GM21737 (cell line): ENCODE measurements at regions not wholly inside any gene's neighbourhood (a gene's known extent, or its start where the extent isn't known, plus 50 kb on each side); places are given as distances from the start of the nearest gene placed in this dataset.

Source experiments
- ATAC-seq: cut with Tn5 transposase; IDR thresholded peaks from one replicate; pipeline ENCODE4 v1.9.1; 2021; ENCODE audit warnings: mild to moderate bottlenecking, moderate library complexity; ENCODE audit not compliant: unreplicated experiment

- no peak for ATAC-seq
Observed at GRCh38 chr7:10083766-10084165, 889.9 kb upstream of the PHF14 start.

- no peak for ATAC-seq
Observed at GRCh38 chr7:10085231-10085630, 888.4 kb upstream of the PHF14 start.

DNA sequence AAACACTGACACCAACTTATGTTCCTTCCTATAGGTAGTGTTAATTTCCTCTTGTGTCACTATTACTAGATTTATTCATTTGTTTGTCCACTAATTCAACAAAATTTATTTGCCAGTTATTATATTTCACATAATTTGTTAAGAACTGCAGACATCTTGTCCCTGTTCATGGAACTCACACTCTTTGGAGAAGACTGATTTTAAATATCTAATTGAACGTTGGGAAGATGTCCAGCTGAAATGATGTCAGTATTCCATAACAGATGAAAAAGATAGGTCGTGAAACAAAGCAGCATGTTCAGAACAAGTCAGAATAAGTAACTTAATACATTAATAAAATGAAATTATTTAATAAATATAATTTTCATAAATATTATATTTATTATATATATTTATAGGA, 873.1 kb upstream of the PHF14 start:
- no peak for ATAC-seq

- ATAC-seq: no peak
Observed at GRCh38 chr7:10101351-10101750, 872.3 kb upstream of the PHF14 start.

- ATAC-seq: no peak
Observed at GRCh38 chr7:10104292-10104691, 869.4 kb upstream of the PHF14 start.

GRCh38 chr7:10106609-10107008, 867.1 kb upstream of the PHF14 start:
- ATAC-seq: no peak

- no peak for ATAC-seq
Observed at GRCh38 chr7:10116511-10116910, 857.2 kb upstream of the PHF14 start.

- ATAC-seq: no peak
Observed at GRCh38 chr7:10117815-10118214, 855.9 kb upstream of the PHF14 start.

DNA sequence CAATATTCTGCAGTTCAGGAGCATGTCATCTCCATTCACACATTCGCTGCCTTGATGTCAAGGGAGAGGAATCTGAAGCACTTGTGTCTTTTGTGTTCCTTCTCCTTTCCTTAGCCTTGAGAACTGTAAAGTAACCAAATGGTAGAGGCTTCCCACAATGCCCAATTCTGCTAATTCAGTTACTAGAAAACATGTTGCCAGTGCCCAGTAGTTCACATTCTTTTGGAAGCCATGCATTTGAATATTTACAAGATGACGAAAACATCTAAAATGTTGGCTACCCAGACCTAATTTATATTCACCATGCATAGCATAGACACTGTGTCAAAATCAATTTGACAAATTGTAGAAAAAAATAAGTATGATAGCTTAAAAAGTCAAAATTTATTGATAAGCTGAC, 852.7 kb upstream of the PHF14 start:
- ATAC-seq: no peak

- ATAC-seq: no peak
Observed at GRCh38 chr7:10121631-10122030, 852.0 kb upstream of the PHF14 start.

GRCh38 chr7:10122551-10123100, 851.0 kb upstream of the PHF14 start:
- ATAC-seq: no peak

DNA sequence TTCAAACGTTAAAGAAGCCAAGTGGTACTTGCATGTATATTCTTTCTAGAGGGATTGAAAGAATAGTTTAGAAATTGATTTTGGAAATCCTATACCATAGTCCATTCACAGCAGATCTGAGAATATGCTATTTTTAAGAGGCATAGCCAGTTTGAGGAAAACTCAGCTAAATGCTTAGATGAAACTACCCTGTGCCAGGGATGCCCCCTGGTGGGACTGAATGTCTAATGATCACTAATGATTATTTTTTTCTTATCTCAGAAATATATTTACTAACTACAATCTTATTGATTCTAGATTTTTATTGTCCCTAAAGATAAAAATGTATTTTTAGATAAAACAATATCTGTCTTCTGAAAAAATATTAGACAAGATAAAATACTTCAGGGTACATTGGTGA, 844.9 kb upstream of the PHF14 start:
- ATAC-seq: no peak

- ATAC-seq: no peak
Observed at GRCh38 chr7:10138087-10138854, 835.4 kb upstream of the PHF14 start.

DNA sequence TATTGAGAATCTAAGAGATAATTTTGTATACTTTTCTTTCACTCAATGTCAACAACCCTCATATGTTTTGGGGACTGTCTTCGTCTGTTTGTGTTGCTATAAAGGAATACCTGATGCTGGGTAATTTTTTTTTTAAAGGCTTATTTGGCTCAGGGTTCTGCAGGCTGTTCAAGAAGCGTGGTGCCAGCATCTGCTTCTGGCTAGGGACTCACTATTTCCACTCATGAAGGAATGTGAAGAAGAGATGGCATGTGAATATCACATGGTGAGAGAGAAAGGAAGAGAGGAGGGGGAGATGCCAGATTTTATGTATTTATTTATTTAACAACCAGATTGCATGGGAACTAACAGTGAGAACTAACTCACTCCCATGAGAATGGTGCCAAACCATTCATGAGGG, 827.4 kb upstream of the PHF14 start:
- ATAC-seq: no peak

DNA sequence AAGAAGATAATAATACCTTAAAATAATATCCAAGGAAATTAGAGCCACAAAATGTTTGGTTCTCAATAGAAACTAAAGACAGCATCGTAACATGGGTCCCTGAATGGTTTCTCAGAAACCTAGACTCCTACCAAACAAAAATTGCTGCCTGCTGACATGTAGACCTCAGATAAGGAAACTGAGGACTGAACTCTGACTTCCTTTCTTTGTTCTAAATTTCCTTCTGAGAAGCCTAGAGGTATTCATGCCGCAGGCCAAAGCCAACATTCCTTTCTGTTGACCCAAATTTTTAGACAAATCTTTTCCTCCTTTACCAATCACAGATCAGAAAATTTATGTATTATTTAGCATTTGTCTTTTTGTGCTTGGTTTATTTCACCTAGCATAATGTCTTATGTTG, 816.7 kb upstream of the PHF14 start:
- no peak for ATAC-seq

GRCh38 chr7:10181996-10182395, 791.7 kb upstream of the PHF14 start:
- ATAC-seq: no peak

DNA sequence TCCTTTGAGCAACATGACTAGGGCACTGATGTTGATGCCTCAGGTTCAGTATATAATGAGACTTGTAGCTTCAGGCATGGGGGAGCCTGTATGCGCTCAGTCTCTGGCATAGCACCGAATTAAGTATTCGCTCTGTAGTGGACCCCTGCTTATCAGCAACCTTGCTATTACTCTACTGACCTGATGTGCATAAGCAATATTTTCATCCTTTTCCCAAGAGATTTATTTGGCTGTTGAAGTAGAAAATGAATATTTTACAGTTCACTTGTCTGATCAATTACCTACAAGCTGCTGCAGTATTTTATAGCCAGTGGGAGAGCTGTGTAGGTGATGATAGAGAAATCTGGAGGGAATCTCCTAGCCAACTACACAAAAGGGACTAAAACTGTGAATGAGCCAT, 781.6 kb upstream of the PHF14 start:
- ATAC-seq: no peak

- no peak for ATAC-seq
Observed at GRCh38 chr7:10205696-10206095, 768.0 kb upstream of the PHF14 start.

DNA sequence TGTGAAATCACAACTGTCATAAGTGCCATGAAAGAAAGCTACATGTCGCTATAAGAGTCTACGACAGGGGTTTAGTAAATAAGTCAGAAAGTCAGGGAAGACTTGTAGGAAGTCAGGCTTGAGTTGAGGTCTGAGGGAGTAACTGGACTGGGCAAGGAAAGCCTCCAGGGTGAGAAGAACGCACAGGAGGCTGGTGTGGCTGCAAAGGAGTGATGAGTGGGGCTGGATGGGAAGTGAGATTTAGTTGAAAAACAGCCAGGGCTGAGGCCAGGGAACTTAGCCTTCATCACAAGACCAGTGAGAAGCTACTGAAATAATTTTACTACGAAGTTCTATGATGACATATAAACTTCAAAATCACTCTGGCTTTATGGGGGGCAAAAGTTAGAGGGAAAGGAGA, 763.7 kb upstream of the PHF14 start:
- ATAC-seq: no peak

GRCh38 chr7:10211016-10211415, 762.7 kb upstream of the PHF14 start:
- no peak for ATAC-seq

- ATAC-seq: no peak
Observed at GRCh38 chr7:10211861-10212260, 761.8 kb upstream of the PHF14 start.

DNA sequence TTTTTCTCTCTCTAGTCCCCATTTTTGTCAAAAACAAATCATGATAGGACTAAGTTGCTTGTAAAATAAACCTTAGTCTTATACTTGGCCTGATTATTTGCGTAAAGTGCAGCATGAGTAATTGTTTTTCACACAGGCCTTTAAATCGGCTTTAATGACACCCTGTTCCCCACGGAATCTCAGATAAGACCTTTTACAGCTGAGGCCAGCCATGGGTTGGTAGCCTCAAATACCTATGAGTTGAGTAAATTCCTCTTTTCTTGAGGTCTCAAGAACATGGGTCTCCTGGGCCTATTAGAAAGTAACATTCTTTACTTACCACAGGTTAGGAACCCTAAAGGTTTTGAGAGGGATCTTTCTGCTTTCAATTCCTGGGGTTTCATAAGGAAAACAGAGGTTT, 761.0 kb upstream of the PHF14 start:
- ATAC-seq: no peak

DNA sequence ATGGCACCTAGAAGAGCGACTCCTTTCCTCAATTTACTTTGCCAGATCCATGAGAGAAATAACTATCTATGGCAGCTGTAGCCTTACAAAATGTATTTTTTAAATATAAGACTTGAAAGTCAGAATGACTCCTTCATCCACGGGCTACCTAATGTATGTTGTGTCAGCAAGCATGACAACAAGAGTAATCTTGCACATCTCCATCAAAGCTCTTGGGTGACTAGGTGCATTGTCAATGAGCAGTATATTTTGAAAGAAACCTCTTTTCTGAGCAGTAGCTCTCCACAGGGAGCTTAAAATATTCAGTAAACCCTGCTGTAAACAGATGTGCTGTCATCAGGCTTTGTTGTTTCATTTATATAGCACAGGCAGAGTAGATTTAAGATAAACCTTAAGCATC, 757.2 kb upstream of the PHF14 start:
- ATAC-seq: no peak
